Islet precursor cell (in vitro differentiated cells): ENCODE measurements at regions not wholly inside any gene's neighbourhood (a gene's known extent, or its start where the extent isn't known, plus 50 kb on each side); places are given as distances from the start of the nearest gene placed in this dataset.
A peak's percentile ranks its signal among the peaks of the same experiment; 100 is the strongest.
"Not testable (repeated sequence)": the region's sequence is repeated elsewhere in the genome, so short reads cannot be mapped to it uniquely, and the experiment has no call there.

ENCODE experiments used
- DNase-seq: peaks from one replicate; pipeline ENCODE4 v3.0.0-alpha.2; 2018

DNA sequence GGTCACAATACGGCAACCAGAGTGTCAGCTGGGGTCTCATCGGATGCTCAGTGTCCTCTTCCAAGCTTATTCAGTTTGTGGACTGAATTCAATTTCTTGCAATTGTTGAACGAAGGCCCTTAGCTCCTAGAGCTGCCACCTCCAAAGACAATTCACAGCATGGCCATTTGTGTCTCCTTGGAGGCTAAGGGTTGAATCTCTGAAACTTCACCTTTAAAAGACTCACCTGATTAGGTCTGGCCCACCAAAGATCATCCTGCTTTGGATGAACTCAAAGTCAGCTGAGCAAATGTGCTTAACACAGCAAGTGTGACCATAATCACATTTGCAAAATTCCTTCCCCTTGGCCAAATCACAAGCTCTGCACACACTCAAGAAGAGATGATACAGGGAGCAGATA is 175.9 kb downstream of the OTOP1 start:
- DNase-seq, result not testable (repeated sequence)

DNA sequence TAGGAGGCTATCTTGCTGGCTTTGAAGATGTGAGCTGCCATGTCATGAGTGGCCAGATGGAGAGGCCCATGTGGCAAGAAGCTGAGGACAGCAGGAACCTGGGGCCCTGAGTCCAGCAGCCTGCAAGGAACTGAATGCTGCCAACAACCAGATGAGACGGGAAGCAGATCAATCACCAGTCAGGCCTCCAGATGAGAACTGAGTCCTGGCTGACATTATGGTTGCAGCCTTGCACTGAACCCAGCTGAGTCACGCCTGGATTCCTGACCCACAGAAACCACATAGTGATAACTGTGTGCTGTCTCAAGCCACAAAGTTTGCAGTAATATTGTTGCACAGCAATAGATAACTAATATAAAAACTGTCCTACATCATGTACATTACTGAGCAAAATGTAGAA is 173.8 kb downstream of the OTOP1 start:
- not testable (repeated sequence) for DNase-seq

DNA sequence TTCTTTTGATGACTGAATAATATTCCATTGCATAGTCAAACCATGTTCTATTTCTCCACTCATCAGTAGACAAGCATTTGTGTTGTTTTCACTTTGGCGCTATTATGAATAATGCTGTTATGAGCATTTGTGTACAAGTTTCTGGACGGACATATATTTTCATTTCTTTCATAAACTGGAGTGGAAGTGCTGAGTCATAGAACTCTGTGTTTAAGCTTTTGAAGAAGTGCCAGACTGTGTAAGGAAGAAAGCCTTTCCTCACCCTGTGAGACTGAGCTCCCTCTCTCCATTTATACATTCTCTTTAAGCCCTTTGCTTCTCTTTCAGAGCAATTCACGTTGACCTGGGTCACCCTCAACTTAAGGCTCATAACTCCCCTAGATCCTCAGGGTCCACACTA is 169.5 kb downstream of the OTOP1 start:
- DNase-seq, result not testable (repeated sequence)

DNA sequence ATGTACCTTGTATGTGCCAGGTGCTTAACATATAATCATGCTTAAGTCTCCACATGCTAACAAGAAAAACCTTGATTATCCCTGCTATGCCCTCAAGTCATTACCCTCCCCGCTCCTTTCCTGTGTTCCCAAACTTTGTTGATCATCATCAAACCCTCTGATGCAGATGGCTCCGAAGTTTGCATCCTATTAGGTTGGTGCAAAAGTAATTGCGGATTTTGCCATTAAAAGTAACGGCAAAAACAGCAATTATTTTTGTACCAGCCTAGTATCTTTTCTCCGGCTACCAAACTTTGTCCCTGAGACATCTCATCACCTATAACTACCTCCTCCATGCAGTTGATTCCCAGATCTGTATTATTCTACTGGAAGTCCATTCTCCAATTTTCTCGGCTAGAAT is 142.6 kb downstream of the OTOP1 start:
- DNase-seq, result not testable (repeated sequence)

- DNase-seq, result peak; percentile 84
Observed at GRCh38 chr4:4089716-4090419, 136.9 kb downstream of the OTOP1 start.

- not testable (repeated sequence) for DNase-seq
Observed at GRCh38 chr4:4090720-4091119, 136.0 kb downstream of the OTOP1 start.

- not testable (repeated sequence) for DNase-seq
Observed at GRCh38 chr4:4092159-4092558, 134.6 kb downstream of the OTOP1 start.

DNA sequence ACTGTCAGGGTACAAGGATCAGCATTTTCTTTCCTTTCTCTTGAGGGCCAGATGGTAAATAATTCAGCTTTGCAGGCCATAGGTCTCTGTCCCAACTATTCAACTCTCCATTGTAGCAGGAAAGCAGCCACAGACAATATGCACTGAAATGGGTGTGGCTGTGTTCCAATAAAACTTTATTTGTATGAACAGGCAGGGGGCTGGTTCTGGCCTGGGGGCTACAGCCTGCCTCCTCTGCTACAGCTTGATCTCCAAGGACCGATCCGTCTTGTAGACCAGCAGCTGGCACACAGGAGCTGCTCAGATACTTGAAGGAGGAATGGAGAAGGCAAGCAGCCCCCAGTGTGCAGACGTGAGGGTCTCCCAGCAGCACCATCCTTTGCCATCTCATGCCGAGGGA is 127.1 kb downstream of the OTOP1 start:
- not testable (repeated sequence) for DNase-seq

DNA sequence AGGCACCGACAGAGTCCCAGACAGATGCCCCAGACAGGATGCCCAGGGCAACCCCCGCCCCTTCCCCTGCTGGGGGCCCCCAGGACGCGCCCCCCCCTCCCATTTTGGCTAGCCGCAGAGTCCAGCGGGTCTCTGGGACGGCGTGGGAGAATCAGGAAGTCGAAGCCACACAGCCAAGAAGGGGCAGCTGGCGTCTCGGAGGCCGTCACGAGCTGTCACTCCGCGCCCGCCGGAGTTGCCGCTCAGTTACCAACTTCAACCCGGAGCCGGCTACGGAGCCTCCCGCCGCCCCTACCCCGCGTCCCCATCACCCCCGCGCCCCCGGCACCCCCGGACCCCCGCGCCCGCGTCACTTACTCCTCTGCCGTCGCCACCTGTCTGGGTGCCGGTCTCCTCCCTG is 119.8 kb downstream of the OTOP1 start:
- DNase-seq, result peak; percentile 51

- peak; percentile 61 for DNase-seq
Observed at GRCh38 chr4:4107411-4108107, 119.2 kb downstream of the OTOP1 start.

- not testable (repeated sequence) for DNase-seq
Observed at GRCh38 chr4:4115381-4115780, 111.3 kb downstream of the OTOP1 start.

DNA sequence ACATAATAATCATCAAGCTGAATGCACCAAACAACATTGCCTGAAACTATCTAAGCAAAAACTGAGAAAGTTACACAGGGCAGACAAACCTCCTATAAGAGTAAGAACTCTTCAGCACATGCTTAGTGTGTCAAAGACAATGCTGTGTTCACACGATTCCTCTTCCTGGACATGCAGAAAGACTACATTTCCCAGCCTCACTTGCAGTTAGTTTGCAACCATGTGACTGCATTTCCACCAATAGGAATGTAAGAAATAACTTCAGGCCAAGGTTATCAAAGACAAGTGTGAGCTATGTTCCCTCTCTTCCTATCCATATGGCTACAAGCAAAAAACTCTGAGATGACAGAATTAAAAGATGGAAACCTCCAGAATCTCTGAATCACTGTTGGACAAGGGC is 109.8 kb downstream of the OTOP1 start:
- DNase-seq, result not testable (repeated sequence)

DNA sequence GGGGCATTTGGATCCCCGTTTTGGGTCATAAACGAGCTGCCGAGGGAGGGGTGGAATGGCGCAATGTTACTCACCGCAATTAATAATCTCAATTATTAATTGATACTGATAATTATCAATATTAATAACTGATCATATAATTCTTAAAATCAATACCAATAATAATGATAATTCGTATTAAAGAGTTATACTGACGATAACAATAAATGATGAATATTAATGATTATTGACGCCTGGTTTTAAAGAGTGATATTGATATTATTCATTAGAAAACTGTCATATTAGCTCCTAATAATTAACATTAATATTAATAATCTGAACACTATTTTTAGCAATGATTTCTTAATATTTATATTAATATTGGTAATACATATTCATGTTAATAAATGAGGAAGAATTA is 92.4 kb downstream of the OTOP1 start:
- not testable (repeated sequence) for DNase-seq

DNA sequence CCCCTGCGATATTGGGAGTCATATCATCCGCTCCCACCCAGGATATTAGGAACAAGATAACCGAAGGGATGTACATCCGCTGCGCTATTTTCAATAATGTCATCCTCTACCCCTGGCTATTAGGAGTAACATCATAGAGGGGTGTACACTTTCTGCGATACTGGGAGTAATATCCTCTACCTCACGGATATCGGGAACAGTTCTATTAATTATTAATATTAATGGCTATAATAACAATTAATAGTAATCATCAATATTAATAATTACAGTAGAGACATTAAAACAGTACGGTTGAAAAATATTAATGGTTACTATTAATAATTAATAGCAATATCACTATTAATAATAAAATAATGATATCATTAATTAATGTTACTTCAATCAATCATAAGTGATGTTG is 90.1 kb downstream of the OTOP1 start:
- DNase-seq, result not testable (repeated sequence)
